Keratinocyte (primary cell): ENCODE measurements at regions not wholly inside any gene's neighbourhood (a gene's known extent, or its start where the extent isn't known, plus 50 kb on each side); places are given as distances from the start of the nearest gene placed in this dataset.

ENCODE experiments used
- DNase-seq: peaks from one replicate; pipeline ENCODE4 v3.0.0-alpha.2; 2011; ENCODE audit warnings: low read depth, missing footprints, low spot score
- FAIRE-seq: peaks from 2 replicates; lab custom pipeline; 2011; peaks lifted over from hg19 to GRCh38; lab: Jason Lieb, UNC
- H2AFZ ChIP-seq: 2 replicates; pipeline ENCODE4 v1.6.0; 2012; ENCODE audit warnings: low read length, control low read depth, inconsistent platforms; ENCODE audit not compliant: control insufficient read depth
- H3K27ac ChIP-seq: 2 replicates; pipeline ENCODE4 v1.5.1; 2011; ENCODE audit warnings: low read length; ENCODE audit not compliant: control insufficient read depth, insufficient read depth
- H3K27me3 ChIP-seq: 3 replicates; pipeline ENCODE4 v1.6.0; 2011; ENCODE audit warnings: low read length; ENCODE audit not compliant: control insufficient read depth, insufficient read depth; ENCODE audit errors: extremely low read depth
- H3K36me3 ChIP-seq, 2 experiments: 2 replicates in 1 of 2; 3 replicates in 1 of 2; pipeline ENCODE4 v1.5.1; 2011; ENCODE audit warnings: low read length in 2 of 2, mild to moderate bottlenecking in 1 of 2; ENCODE audit not compliant: control insufficient read depth in 2 of 2, insufficient read depth in 2 of 2; ENCODE audit errors: extremely low read depth in 1 of 2
- H3K4me1 ChIP-seq: 3 replicates; pipeline ENCODE4 v1.5.1; 2011; ENCODE audit warnings: low read length; ENCODE audit not compliant: control insufficient read depth, insufficient read depth; ENCODE audit errors: extremely low read depth
- H3K4me2 ChIP-seq: 3 replicates; pipeline ENCODE4 v1.6.0; 2011; ENCODE audit warnings: low read depth, low read length; ENCODE audit not compliant: control insufficient read depth, insufficient read depth; ENCODE audit errors: extremely low read depth
- H3K4me3 ChIP-seq, 3 experiments: fragments of 200-600 bp in 1 of 3; sonication (generic) in 1 of 3; 2 replicates in 2 of 3; 3 replicates in 1 of 3; pipeline ENCODE4 v1.5.1; 2011 to 2016; ENCODE audit warnings: low read length in 3 of 3, mild to moderate bottlenecking in 3 of 3, control low read depth in 2 of 3, inconsistent platforms in 1 of 3, low read depth in 1 of 3, mixed read lengths in 1 of 3, mixed run types in 1 of 3, moderate library complexity in 1 of 3; ENCODE audit not compliant: control insufficient read depth in 2 of 3, insufficient read depth in 2 of 3; ENCODE audit errors: extremely low read depth in 1 of 3
- H3K79me2 ChIP-seq: 2 replicates; pipeline ENCODE4 v1.6.0; 2012; ENCODE audit warnings: low read length; ENCODE audit not compliant: control insufficient read depth, insufficient read depth
- H3K9ac ChIP-seq: 3 replicates; pipeline ENCODE4 v1.6.0; 2011; ENCODE audit warnings: low read length; ENCODE audit not compliant: control insufficient read depth, insufficient read depth; ENCODE audit errors: extremely low read depth
- H3K9me1 ChIP-seq: 3 replicates; pipeline ENCODE4 v1.6.0; 2011; ENCODE audit warnings: low read length; ENCODE audit not compliant: control insufficient read depth, insufficient read depth; ENCODE audit errors: extremely low read depth
- H3K9me3 ChIP-seq: 2 replicates; pipeline ENCODE4 v1.5.1; 2012; ENCODE audit warnings: low read depth, low read length; ENCODE audit not compliant: control insufficient read depth
- H4K20me1 ChIP-seq: 3 replicates; pipeline ENCODE4 v1.6.0; 2011; ENCODE audit warnings: low read length; ENCODE audit not compliant: control insufficient read depth, insufficient read depth; ENCODE audit errors: extremely low read depth
- CTCF ChIP-seq, 3 experiments: IDR thresholded peaks in 1 of 3; conservative IDR thresholded peaks in 1 of 3; optimal IDR thresholded peaks in 1 of 3; 2 replicates in 2 of 3; 3 replicates in 1 of 3; pipeline versions ENCODE3 to v1.5.1; 2011; ENCODE audit warnings: low read length in 3 of 3, mild to moderate bottlenecking in 3 of 3, moderate library complexity in 2 of 3, control low read depth in 1 of 3, inconsistent platforms in 1 of 3; ENCODE audit not compliant: insufficient read depth in 2 of 3; ENCODE audit errors: extremely low read depth in 1 of 3
- EZH2 ChIP-seq: IDR thresholded peaks from one replicate; pipeline ENCODE4 v1.6.1; 2012; ENCODE audit warnings: inconsistent platforms, mild to moderate bottlenecking, low read length, moderate library complexity
- dilution Hi-C: fragments of 300-500 bp; cut with MboI; formaldehyde crosslinking; loops from one replicate; pipeline ENCODE4 v1.7.0; 2020; ENCODE audit warnings: low sequenced_read_pairs; ENCODE audit not compliant: extremely low pct_ligation_motif_present

- Histone ChIP-seq H2AFZ (no peak overlapping the region), H4K20me1 (no peaks in the 10 kb centered on the region), H3K27me3 (peaks cover 42% of the 10 kb centered on the region), H3K9me3 (no peaks in the 10 kb centered on the region), H3K9ac (no peak overlapping the region), H3K79me2 (no peaks in the 10 kb centered on the region), H3K4me2 (no peak overlapping the region), H3K9me1 (no peaks in the 10 kb centered on the region), H3K4me1 (no peaks in the 10 kb centered on the region), H3K4me3 (no peak overlapping the region), H3K27ac (no peak overlapping the region), H3K36me3 (no peaks in the 10 kb centered on the region)
- TF ChIP-seq EZH2 (no peak), CTCF (optimal IDR thresholded peaks at IDR 0.05 in 1 of 3, IDR thresholded peaks at IDR 0.05 in 1 of 3, conservative IDR thresholded peaks at IDR 0.05 in 1 of 3; ENCODE audit: extremely low read depth in 1 of 3, insufficient read depth in 2 of 3, low read length in 3 of 3) (no peak)
- dilution Hi-C loops = no loop called here
- FAIRE-seq (no peak), DNase-seq (no peak)
Observed at GRCh38 chr11:69930081-69931059, 111.2 kb upstream of the FGF3 start.

- no peak overlapping the region for H3K9ac ChIP-seq
- DNase-seq (no peak), FAIRE-seq (no peak)
- H3K9me1 ChIP-seq = no peaks in the 10 kb centered on the region
- no peaks in the 10 kb centered on the region for H3K79me2 ChIP-seq
- TF ChIP-seq EZH2 (no peak), CTCF (optimal IDR thresholded peaks at IDR 0.05 in 1 of 3, IDR thresholded peaks at IDR 0.05 in 1 of 3, conservative IDR thresholded peaks at IDR 0.05 in 1 of 3; ENCODE audit: extremely low read depth in 1 of 3, insufficient read depth in 2 of 3, low read length in 3 of 3) (no peak)
- H4K20me1 ChIP-seq = no peaks in the 10 kb centered on the region
- no peak overlapping the region for H3K4me2 ChIP-seq
- no peak overlapping the region for H3K4me3 ChIP-seq
- no peak overlapping the region for H3K27ac ChIP-seq
- H3K36me3 ChIP-seq = no peaks in the 10 kb centered on the region
- dilution Hi-C loops = no loop called here
- H2AFZ ChIP-seq = no peak overlapping the region
- H3K9me3 ChIP-seq = no peaks in the 10 kb centered on the region
- no peaks in the 10 kb centered on the region for H3K4me1 ChIP-seq
- peaks cover 33% of the 10 kb centered on the region for H3K27me3 ChIP-seq
Observed at GRCh38 chr11:69931060-69931910, 112.1 kb upstream of the FGF3 start.
